Hematopoietic multipotent progenitor cell treated with erythropoietin and hydrocortisone succinate and interleukin-3 and kit ligand, for 15 days (in vitro differentiated cells): ENCODE measurements at regions not wholly inside any gene's neighbourhood (a gene's known extent, or its start where the extent isn't known, plus 50 kb on each side); places are given as distances from the start of the nearest gene placed in this dataset.
"Not testable (repeated sequence)": the region's sequence is repeated elsewhere in the genome, so short reads cannot be mapped to it uniquely, and the experiment has no call there.

Experiments
- DNase-seq: peaks from one replicate; pipeline ENCODE4 v3.0.0-alpha.2; 2015; ENCODE audit warnings: low spot score

- no peak for DNase-seq
Measured at GRCh38 chr4:84224522-84224921, 274.6 kb downstream of the NKX6-1 start.

DNA sequence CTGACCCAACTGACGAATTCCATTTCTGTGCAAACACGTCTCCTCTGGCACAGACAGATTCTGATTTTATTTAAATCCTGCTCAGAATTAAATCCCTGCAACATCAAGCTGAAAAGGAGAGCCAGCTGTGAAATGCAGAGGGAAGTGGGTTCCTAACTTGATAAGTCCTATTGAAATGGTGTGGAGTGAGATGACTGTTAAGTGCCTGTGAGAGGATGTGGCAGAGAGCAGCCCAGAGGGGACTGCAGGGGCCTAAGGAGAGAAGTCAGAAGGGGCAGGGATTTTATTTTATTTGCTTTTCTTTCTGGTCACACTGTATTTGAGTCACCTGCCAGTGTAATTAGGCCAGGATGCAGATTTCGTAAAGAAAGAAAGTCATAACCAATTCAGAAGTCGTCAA, 277.4 kb downstream of the NKX6-1 start:
- DNase-seq = no peak

DNA sequence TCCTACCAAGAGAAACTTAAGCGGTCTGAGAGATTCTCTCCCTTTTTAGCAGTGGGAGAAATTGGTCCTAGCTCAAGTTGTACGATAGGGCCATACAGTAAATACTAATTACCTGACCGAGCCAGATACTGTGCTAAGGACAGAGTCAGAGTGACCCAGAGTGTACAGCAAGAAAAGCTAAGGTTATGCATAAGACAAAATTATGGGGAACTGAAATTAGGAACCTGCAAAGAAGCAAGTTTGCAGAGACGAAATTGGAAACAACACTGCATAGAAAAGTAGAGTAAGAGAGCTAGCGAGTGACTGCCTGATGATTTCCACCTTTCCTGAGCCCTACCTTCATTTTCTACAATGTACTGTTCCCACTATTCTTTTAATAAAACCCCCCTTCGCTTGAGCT, 278.1 kb downstream of the NKX6-1 start:
- no peak for DNase-seq

GRCh38 chr4:84219656-84220055, 279.4 kb downstream of the NKX6-1 start:
- no peak for DNase-seq

GRCh38 chr4:84218031-84218430, 281.1 kb downstream of the NKX6-1 start:
- no peak for DNase-seq

GRCh38 chr4:84215217-84215616, 283.9 kb downstream of the NKX6-1 start:
- DNase-seq = no peak

DNA sequence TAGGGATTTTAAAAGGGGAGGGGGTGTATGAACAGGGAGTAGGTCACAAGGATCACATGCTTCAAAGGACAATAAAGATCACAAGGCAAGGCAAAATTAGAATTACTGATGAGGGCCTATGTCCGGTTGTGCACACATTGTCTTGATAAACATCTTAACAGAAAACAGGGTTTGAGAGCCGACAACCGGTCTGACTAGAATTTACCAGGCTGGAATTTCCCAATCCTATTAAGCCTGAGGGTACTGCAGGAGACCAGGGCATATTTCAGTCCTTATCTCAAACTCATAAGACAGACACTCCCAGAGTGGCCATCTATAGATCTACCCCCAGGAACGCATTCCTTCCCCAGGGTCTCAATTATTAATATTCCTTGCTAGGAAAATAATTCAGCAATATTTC, 292.9 kb downstream of the NKX6-1 start:
- DNase-seq = not testable (repeated sequence)

DNA sequence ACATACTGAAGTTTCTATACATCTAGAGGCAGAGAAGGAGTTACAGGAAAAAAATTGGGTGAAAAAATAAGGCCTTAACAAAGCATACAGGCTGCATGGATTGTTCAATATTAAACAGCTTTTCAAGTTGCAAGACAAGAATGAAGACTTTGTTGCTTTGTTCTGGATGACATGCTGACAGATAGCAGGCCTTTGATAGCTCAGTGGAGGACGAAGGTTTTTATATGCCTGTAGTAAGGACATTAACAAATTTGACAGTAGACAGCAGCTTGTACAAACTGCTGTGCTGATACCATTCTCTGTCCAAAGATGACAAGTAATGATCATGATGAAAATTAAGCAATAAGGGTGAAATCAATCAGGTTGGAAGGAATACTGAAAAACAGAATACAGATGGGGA, 309.9 kb downstream of the NKX6-1 start:
- DNase-seq = no peak

- DNase-seq = no peak
Measured at GRCh38 chr4:84179409-84179808, 319.7 kb downstream of the NKX6-1 start.

- no peak for DNase-seq
Measured at GRCh38 chr4:84177831-84178542, 321.1 kb downstream of the NKX6-1 start.

DNA sequence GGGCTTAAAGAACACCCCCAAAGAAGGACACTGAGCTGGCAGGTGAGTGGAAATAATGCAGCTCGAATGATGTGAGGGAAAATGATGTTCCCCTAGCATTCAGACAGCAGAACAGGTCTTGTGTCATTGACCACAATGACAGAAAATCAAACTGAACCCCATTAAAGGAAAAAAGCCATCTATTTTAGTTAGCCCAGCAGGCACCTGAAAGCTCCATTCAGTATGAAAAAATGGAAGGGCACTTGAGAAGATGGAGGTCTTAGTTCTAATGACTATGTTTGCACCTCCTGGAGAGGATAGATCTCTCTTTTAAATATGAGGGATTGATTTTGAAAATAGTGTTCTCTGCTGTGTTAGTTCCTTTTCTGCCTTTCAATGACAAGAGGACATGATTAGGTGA, 323.1 kb downstream of the NKX6-1 start:
- no peak for DNase-seq

DNA sequence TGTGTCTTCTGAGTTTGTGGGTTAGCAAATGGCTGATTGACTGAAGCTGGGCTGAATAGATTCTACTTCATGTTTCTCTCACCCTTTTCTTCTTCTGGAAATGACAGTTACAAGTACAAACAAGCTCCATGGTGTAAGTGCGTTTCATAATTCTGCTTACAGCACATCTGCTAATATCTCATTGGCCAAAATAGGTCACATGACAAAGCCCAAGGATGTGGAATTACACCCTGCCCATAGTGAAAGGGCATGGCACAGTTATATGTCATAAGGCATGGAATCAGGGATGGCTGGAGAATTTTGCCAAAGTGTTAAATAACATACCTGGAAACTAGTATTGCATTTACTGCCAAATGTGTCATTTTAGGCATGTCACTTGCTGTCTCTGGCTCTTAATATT, 327.2 kb downstream of the NKX6-1 start:
- no peak for DNase-seq

DNA sequence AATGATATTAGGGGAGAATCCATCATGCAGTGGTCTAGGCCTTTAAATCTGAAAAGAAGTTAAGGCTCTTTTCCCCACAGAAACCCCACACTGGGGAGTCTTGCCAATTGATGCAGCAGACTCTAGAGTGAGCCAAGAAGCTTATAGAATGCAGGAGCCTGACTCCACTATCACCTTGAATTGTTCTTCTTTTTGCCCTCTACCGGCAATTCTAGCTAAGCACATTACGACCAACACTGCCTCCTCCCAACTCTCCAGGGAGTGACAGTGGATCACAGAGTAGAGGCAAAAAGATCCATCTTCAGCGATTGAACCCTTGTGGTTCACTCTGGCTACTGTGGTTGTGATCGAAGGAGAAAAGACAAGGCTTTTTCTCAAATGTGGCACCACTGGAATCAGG, 331.5 kb downstream of the NKX6-1 start:
- no peak for DNase-seq

- no peak for DNase-seq
Measured at GRCh38 chr4:84167093-84167492, 332.0 kb downstream of the NKX6-1 start.

GRCh38 chr4:84166486-84166885, 332.6 kb downstream of the NKX6-1 start:
- no peak for DNase-seq

DNA sequence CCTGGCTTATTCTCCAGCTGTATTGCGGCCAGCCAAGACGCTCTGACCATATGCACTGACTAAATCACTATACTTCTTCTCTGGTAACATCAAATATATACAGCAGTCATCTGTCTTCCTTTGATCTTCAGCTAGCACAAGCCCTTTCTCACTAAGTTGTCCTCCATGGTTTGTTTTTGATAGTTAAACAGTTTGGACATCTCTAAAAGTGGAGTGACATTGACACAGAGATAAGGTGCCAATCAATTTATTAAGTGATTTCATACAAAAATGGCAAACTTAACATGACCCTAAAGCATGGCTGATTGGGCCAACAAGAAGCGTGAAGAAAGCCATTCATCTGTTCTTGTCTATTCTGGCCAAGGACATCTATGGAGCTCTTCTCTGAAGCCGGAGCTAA, 334.9 kb downstream of the NKX6-1 start:
- DNase-seq = no peak

DNA sequence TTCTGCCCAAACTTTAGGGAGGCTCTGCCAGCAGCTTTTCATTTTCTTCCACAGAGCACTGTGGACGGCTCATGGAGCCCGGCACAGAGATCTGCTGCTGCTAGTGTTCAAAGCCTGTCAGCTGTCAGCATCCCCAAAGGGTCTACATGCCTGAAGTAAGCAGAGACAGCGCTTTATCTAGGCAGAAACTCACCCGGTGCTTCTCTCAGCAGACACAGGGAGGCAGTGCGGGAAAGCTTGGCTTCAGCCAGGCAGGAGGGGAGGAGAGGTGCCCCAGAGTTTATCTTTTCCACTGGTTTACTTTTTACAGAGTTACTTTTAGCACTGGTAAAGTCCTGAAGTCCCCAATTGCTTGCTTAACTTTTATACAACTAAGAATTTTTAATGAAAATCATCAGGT, 339.3 kb downstream of the NKX6-1 start:
- no peak for DNase-seq

GRCh38 chr4:84158670-84159069, 340.4 kb downstream of the NKX6-1 start:
- DNase-seq = no peak

- no peak for DNase-seq
Measured at GRCh38 chr4:84151574-84151973, 347.5 kb downstream of the NKX6-1 start.

GRCh38 chr4:84150177-84150576, 348.9 kb downstream of the NKX6-1 start:
- DNase-seq = no peak

DNA sequence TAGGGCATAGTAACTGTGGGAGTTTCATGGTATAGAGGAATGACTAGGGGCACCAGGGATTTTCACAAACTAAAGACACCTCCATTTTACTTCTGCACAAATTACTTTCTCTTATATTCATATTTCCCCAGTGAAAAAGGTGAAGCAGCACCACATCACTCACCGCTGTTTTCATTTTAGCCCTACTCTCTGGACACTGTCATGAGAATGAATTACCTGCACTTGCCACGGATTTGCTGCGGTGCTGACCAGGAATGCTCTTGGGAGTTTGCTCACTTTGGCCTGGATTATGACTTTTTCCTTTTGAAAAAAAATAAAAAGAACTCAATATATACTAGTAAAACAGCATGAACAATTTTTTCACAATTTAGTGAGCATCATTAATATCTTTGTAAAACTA, 351.3 kb downstream of the NKX6-1 start:
- no peak for DNase-seq

DNA sequence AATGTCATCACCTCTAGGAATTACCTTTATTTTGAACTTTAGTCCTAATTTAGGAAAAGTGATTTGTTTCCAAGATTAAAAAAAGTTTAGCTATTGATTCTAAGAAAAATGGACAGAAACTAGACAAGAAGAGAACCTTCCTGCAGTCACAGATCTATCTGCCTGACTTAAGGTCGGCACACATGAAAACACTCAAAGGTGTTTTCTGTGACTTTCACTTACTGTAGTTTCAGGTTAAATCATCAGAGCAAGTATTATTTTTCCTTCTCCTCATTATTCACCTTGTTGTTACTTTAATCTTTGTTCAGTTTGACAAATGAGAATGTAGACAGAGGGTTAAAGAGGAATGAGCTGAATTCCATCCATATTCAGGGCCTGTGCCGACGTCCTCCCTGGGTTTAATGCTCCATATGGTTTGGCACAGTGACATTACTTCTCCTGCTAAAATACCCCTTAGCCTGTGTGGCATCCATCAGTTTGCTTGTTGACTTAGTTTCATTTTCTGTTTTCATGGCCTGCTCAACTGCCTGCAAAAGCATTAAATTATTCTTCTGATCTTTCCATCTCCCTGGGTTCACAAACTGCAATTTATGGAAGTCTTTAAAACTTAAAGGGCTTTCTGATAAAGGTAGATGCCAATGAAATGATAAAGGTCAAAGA, 352.7 kb downstream of the NKX6-1 start:
- no peak for DNase-seq

DNA sequence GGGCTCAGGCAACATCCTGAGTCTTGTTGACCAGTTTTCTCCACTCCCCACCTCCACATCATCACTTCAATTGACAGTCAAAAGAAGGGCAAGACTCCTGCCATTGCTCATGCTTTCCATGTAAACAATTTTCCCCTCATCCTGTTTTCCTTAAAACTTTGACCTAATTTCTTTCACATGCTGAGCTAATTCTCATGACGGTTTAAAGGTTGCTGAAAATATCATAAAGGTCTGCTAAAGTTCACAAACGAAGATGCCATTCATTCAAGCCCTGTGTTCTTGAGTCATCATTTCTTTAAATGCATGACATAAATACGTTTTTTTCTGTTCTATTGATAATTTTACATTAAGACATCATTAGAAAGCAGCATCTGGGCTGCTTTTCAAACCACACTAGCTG, 353.9 kb downstream of the NKX6-1 start:
- no peak for DNase-seq

GRCh38 chr4:84126911-84127310, 372.2 kb downstream of the NKX6-1 start:
- DNase-seq = not testable (repeated sequence)
